GM12875 (cell line): ENCODE measurements at regions not wholly inside any gene's neighbourhood (a gene's known extent, or its start where the extent isn't known, plus 50 kb on each side); places are given as distances from the start of the nearest gene placed in this dataset.

Source experiments
- H3K4me3 ChIP-seq: one replicate; pipeline ENCODE4 v1.5.1; 2011; ENCODE audit warnings: low read depth, low read length, control low read depth
- CTCF ChIP-seq: IDR thresholded peaks from 2 replicates; pipeline ENCODE4 v1.5.1; 2011; ENCODE audit warnings: low read depth, mild to moderate bottlenecking, control low read depth, inconsistent platforms, low read length, moderate library complexity, borderline replicate concordance; ENCODE audit not compliant: insufficient read depth

- no peak overlapping the region for H3K4me3 ChIP-seq
- TF ChIP-seq CTCF, result no peak
Measured at GRCh38 chr2:12842917-12843316, 126.2 kb downstream of the TRIB2 start.

- TF ChIP-seq CTCF, result no peak
- no peak overlapping the region for H3K4me3 ChIP-seq
Measured at GRCh38 chr2:12844511-12844910, 127.8 kb downstream of the TRIB2 start.

- H3K4me3 ChIP-seq, result no peak overlapping the region
- TF ChIP-seq CTCF, result no peak
Measured at GRCh38 chr2:12847694-12848575, 131.2 kb downstream of the TRIB2 start.

- H3K4me3 ChIP-seq, result no peak overlapping the region
- TF ChIP-seq CTCF, result no peak
Measured at GRCh38 chr2:12852135-12852534, 135.4 kb downstream of the TRIB2 start.

- H3K4me3 ChIP-seq, result no peak overlapping the region
- no peak for TF ChIP-seq CTCF
Measured at GRCh38 chr2:12854001-12854530, 137.3 kb downstream of the TRIB2 start.

GRCh38 chr2:12855508-12855907 is 138.8 kb downstream of the TRIB2 start:
- no peak overlapping the region for H3K4me3 ChIP-seq
- TF ChIP-seq CTCF, result no peak
